ENCODE measurements at regions not wholly inside any gene's neighbourhood (a gene's known extent, or its start where the extent isn't known, plus 50 kb on each side); places are given as distances from the start of the nearest gene placed in this dataset.

GRCh38 chr4:117610706-117611308 is 423.5 kb upstream of the NDST3 start:
- TF ChIP-seq CTCF (IDR thresholded peaks at IDR 0.05; ENCODE audit: low read depth, low read length, missing control alignments), result no peak
- no peak for DNase-seq (ENCODE audit: low read depth)
- no peak overlapping the region for H3K4me3 ChIP-seq (ENCODE audit: low read depth, low read length)
- in situ Hi-C loops (cut with HindIII; ENCODE audit: low sequenced_read_pairs), result no loop called here

DNA sequence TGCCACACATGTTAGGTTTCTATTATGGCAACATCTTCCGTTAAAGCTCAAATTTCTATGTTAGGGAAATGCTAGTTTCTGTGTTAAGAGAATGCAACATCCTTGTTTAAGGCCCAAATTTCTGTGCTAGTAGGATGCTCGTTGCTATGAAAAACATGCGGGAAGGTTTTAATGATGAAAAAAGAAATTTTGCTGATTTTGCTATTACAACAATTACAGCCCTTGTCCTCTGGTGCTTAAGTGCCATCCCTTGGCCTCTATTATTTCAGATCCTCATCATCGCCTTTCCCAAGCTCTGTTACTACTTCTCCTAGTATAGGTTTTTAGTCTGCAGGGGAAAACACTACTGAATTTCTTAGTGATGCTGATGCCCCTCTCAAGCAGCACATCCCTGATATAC is 412.6 kb upstream of the NDST3 start:
- no peak for TF ChIP-seq CTCF (IDR thresholded peaks at IDR 0.05; ENCODE audit: low read depth, low read length, missing control alignments)
- no peak for DNase-seq (ENCODE audit: low read depth)
- in situ Hi-C loops (cut with HindIII; ENCODE audit: low sequenced_read_pairs), result no loop called here
- no peak overlapping the region for H3K4me3 ChIP-seq (ENCODE audit: low read depth, low read length)

DNA sequence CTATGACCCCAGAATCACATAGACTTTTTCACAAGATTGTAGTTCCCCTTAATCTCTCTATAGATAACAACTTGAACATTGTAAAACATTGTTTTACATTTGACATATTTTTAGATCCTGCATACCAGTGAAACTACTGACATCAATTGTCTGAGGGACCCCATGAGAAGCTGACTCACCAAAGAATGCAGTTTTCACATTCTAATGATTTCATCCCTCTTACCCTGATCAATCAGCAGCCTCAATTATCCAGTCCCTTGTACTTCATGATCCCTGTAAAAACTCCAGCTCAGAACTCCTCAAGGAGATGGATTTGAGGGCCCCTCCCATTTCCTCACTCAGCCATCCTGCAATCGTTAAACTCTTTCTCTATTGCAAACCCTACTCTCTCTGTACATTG is 411.0 kb upstream of the NDST3 start:
- TF ChIP-seq CTCF (IDR thresholded peaks at IDR 0.05; ENCODE audit: low read depth, low read length, missing control alignments), result no peak
- DNase-seq (ENCODE audit: low read depth), result no peak
- no peak overlapping the region for H3K4me3 ChIP-seq (ENCODE audit: low read depth, low read length)
- in situ Hi-C loops (cut with HindIII; ENCODE audit: low sequenced_read_pairs), result no loop called here

- no peak overlapping the region for H3K4me3 ChIP-seq (ENCODE audit: low read depth, low read length)
- no peak for DNase-seq (ENCODE audit: low read depth)
- in situ Hi-C loops (cut with HindIII; ENCODE audit: low sequenced_read_pairs), result no loop called here
- no peak for TF ChIP-seq CTCF (IDR thresholded peaks at IDR 0.05; ENCODE audit: low read depth, low read length, missing control alignments)
These were observed 407.6 kb upstream of the NDST3 start for GRCh38 chr4:117626664-117627063.

DNA sequence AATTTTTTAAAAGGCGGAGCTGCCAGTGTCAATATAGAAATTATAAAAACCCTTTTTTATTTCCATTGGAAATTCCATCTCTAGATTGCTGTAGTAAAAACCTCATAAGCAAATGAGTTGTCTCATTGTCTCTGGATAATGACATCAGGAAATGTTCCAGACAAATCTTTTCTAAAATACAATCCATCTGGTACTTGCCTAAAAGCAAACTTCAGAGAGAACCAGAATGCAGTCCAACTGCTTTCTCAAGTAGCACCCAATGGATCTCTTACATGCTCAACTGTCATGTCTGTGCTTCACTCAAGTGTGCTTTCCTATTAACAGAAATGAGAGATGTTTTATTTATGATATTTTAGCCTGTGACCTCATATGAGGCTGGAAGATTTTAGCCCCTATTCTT is 399.6 kb upstream of the NDST3 start:
- in situ Hi-C loops (cut with HindIII; ENCODE audit: low sequenced_read_pairs), result no loop called here
- TF ChIP-seq CTCF (IDR thresholded peaks at IDR 0.05; ENCODE audit: low read depth, low read length, missing control alignments), result no peak
- no peak for DNase-seq (ENCODE audit: low read depth)
- H3K4me3 ChIP-seq (ENCODE audit: low read depth, low read length), result no peak overlapping the region

- H3K4me3 ChIP-seq (ENCODE audit: low read depth, low read length), result no peak overlapping the region
- in situ Hi-C loops (cut with HindIII; ENCODE audit: low sequenced_read_pairs), result no loop called here
- no peak for TF ChIP-seq CTCF (IDR thresholded peaks at IDR 0.05; ENCODE audit: low read depth, low read length, missing control alignments)
- no peak for DNase-seq (ENCODE audit: low read depth)
These were observed 396.9 kb upstream of the NDST3 start for GRCh38 chr4:117637347-117637746.

GRCh38 chr4:117640836-117641235 is 393.4 kb upstream of the NDST3 start:
- no peak overlapping the region for H3K4me3 ChIP-seq (ENCODE audit: low read depth, low read length)
- in situ Hi-C loops (cut with HindIII; ENCODE audit: low sequenced_read_pairs), result no loop called here
- no peak for DNase-seq (ENCODE audit: low read depth)
- TF ChIP-seq CTCF (IDR thresholded peaks at IDR 0.05; ENCODE audit: low read depth, low read length, missing control alignments), result no peak

Measured in astrocyte of the cerebellum (primary cell).